HCT116 (cell line): ENCODE measurements at regions not wholly inside any gene's neighbourhood (a gene's known extent, or its start where the extent isn't known, plus 50 kb on each side); places are given as distances from the start of the nearest gene placed in this dataset.

Source experiments
- EZH2 ChIP-seq: fragments of 200-600 bp; sonication (generic); IDR thresholded peaks from 2 replicates; pipeline ENCODE4 v1.6.1; 2017; ENCODE audit warnings: antibody characterized with exemption, mixed run types
- POLR2A ChIP-seq: IDR thresholded peaks from 2 replicates; pipeline ENCODE4 v1.7.0; 2011; ENCODE audit warnings: borderline replicate concordance; ENCODE audit not compliant: insufficient read depth, insufficient read length; ENCODE audit errors: extremely low read depth
- POLR2AphosphoS5 ChIP-seq: IDR thresholded peaks from 2 replicates; pipeline ENCODE4 v1.6.1; 2011; ENCODE audit warnings: mild to moderate bottlenecking, low read depth, low read length, moderate library complexity
- RAD21 ChIP-seq: IDR thresholded peaks from 2 replicates; pipeline ENCODE4 v1.6.1; 2012; ENCODE audit warnings: low read depth, mild to moderate bottlenecking
- SP1 ChIP-seq: IDR thresholded peaks from 2 replicates; pipeline ENCODE4 v1.6.1; 2012; ENCODE audit warnings: low read depth
- SRF ChIP-seq: IDR thresholded peaks from 2 replicates; pipeline ENCODE4 v1.6.1; 2012; ENCODE audit warnings: low read depth
- TCF7L2 ChIP-seq: IDR thresholded peaks from 2 replicates; pipeline ENCODE4 v1.7.0; 2011; ENCODE audit warnings: borderline replicate concordance, inconsistent platforms; ENCODE audit not compliant: insufficient read depth, insufficient read length; ENCODE audit errors: extremely low read depth
- TF ChIP-seq, protein P1 (sequence below), 3 experiments: fragments of 200-600 bp in 1 of 3; sonication (generic) in 1 of 3; IDR thresholded peaks in 2 of 3; conservative IDR thresholded peaks in 1 of 3; 2 replicates each; pipeline ENCODE4 v1.5.1; 2012 to 2017; ENCODE audit warnings: low read depth in 2 of 3, low read length in 2 of 3, antibody characterized with exemption in 1 of 3, borderline replicate concordance in 1 of 3, control low read depth in 1 of 3, mild to moderate bottlenecking in 1 of 3, mixed read lengths in 1 of 3, mixed run types in 1 of 3, moderate library complexity in 1 of 3; ENCODE audit not compliant: insufficient read depth in 1 of 3
- TF ChIP-seq, protein P2 (sequence below): IDR thresholded peaks from 2 replicates; pipeline ENCODE4 v1.6.1; 2012; ENCODE audit warnings: low read depth
- TF ChIP-seq, protein P3 (sequence below): IDR thresholded peaks from 2 replicates; pipeline ENCODE4 v1.6.1; 2012
- TF ChIP-seq, protein P4 (sequence below): IDR thresholded peaks from 2 replicates; pipeline ENCODE4 v1.6.1; 2012

DNA sequence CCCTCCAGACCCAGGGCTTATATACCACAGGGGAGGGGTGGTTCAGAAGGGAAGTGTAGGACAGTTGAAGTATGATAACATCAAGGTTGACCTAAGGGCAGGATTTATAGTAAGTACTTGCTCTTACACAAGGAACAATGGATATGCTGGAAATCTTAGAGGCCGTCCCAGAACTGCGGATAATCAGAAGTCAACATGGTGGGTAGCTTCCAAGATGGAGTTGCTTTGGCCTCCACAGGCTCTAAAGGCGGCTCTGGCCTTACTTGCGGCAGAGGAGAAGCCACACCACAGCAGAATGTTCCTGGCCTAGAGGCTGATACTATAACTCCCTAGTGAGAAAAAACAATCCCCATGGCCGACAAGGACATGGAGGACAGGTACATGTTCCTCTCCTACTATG lies 344.7 kb downstream of the CDC5L start:
- TF ChIP-seq, protein P1, sequence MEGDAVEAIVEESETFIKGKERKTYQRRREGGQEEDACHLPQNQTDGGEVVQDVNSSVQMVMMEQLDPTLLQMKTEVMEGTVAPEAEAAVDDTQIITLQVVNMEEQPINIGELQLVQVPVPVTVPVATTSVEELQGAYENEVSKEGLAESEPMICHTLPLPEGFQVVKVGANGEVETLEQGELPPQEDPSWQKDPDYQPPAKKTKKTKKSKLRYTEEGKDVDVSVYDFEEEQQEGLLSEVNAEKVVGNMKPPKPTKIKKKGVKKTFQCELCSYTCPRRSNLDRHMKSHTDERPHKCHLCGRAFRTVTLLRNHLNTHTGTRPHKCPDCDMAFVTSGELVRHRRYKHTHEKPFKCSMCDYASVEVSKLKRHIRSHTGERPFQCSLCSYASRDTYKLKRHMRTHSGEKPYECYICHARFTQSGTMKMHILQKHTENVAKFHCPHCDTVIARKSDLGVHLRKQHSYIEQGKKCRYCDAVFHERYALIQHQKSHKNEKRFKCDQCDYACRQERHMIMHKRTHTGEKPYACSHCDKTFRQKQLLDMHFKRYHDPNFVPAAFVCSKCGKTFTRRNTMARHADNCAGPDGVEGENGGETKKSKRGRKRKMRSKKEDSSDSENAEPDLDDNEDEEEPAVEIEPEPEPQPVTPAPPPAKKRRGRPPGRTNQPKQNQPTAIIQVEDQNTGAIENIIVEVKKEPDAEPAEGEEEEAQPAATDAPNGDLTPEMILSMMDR (IDR thresholded peaks at IDR 0.05 in 2 of 3, conservative IDR thresholded peaks at IDR 0.05 in 1 of 3; ENCODE audit: borderline replicate concordance in 1 of 3, insufficient read depth in 1 of 3, low read depth in 2 of 3, low read length in 2 of 3): no peak
- TF ChIP-seq, protein P2, sequence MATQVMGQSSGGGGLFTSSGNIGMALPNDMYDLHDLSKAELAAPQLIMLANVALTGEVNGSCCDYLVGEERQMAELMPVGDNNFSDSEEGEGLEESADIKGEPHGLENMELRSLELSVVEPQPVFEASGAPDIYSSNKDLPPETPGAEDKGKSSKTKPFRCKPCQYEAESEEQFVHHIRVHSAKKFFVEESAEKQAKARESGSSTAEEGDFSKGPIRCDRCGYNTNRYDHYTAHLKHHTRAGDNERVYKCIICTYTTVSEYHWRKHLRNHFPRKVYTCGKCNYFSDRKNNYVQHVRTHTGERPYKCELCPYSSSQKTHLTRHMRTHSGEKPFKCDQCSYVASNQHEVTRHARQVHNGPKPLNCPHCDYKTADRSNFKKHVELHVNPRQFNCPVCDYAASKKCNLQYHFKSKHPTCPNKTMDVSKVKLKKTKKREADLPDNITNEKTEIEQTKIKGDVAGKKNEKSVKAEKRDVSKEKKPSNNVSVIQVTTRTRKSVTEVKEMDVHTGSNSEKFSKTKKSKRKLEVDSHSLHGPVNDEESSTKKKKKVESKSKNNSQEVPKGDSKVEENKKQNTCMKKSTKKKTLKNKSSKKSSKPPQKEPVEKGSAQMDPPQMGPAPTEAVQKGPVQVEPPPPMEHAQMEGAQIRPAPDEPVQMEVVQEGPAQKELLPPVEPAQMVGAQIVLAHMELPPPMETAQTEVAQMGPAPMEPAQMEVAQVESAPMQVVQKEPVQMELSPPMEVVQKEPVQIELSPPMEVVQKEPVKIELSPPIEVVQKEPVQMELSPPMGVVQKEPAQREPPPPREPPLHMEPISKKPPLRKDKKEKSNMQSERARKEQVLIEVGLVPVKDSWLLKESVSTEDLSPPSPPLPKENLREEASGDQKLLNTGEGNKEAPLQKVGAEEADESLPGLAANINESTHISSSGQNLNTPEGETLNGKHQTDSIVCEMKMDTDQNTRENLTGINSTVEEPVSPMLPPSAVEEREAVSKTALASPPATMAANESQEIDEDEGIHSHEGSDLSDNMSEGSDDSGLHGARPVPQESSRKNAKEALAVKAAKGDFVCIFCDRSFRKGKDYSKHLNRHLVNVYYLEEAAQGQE: no peak
- TF ChIP-seq POLR2AphosphoS5 (no peak), EZH2 (no peak), TCF7L2 (no peak), RAD21 (no peak), SP1 (no peak), POLR2A (no peak), SRF (no peak)
- TF ChIP-seq, protein P3, sequence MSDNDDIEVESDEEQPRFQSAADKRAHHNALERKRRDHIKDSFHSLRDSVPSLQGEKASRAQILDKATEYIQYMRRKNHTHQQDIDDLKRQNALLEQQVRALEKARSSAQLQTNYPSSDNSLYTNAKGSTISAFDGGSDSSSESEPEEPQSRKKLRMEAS: no peak
- TF ChIP-seq, protein P4, sequence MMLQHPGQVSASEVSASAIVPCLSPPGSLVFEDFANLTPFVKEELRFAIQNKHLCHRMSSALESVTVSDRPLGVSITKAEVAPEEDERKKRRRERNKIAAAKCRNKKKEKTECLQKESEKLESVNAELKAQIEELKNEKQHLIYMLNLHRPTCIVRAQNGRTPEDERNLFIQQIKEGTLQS: no peak
